ENCODE measurements at regions not wholly inside any gene's neighbourhood (a gene's known extent, or its start where the extent isn't known, plus 50 kb on each side); places are given as distances from the start of the nearest gene placed in this dataset.

DNA sequence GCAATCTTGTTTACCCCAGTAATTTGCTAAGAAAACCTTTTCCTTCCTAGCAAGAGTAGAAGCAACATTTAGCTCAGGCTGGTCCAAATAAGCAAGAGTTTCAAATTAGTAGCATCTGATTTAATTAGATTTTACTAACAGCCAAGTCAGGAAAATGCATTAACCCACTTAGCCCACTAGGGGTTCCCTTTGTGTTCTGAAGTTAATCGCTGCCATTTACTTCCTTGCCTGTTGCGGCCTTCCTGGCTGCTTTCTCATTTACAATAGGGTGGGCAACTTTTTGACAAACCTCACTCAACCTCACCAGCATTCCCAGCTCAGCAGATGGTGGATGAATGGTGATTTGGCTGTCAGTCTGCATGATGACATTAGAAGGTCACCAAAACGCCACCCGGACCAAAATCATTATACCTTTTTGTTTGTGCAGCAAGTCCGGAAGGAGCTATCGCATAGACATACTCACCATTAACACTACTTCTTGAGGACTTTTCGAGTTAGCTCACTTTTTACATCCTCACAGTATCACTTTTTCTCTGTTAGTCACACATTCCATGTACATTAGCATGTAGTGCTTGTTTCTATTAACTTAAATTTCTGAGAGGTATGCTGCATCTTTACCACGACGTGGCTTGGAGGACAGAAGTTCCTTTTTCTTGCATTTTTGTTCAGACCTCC, 101.5 kb upstream of the SETBP1 start:
- no peak for TF ChIP-seq POLR2AphosphoS5 (IDR thresholded peaks at IDR 0.05; ENCODE audit: low read depth, low read length)
- TF ChIP-seq POLR2A (IDR thresholded peaks at IDR 0.05; ENCODE audit: low read depth, low read length): no peak
- no peak for TF ChIP-seq TAF1 (IDR thresholded peaks at IDR 0.05; ENCODE audit: borderline replicate concordance, low read depth, low read length)
